HCT116 (cell line): ENCODE measurements at regions not wholly inside any gene's neighbourhood (a gene's known extent, or its start where the extent isn't known, plus 50 kb on each side); places are given as distances from the start of the nearest gene placed in this dataset.

Experiments used
- ATAC-seq: fragments of 200-7000 bp; cut with Tn5 transposase; 2 replicates; pipeline ENCODE4 v1.9.1; 2020; ENCODE audit warnings: mild to moderate bottlenecking, moderate library complexity
- BruUV-seq: library from RNA; stranded (reverse); fragments of 400-500 nt; replicated peaks from 2 replicates; lab custom pipeline; 2021; lab: Mats Ljungman, UMichigan
- CTCF ChIA-PET: fragments of 300-600 bp; sonication (Branson Sonifier 250); formaldehyde crosslinking; loops from one replicate; lab custom pipeline; 2021; ENCODE audit warnings: antibody characterized with exemption; lab: Charles Lee
- POLR2A ChIA-PET: fragments of 300-600, 350-600 bp; sonication (Branson Sonifier 250); formaldehyde crosslinking; loops from one replicate; lab custom pipeline; 2021; ENCODE audit warnings: antibody characterized with exemption; lab: Charles Lee
- RAD21 ChIA-PET, 2 experiments: fragments of 300-600 bp; sonication (Branson Sonifier 250); formaldehyde crosslinking; loops; one replicate each; lab custom pipeline; 2023; ENCODE audit warnings: low total read pairs in 2 of 2; ENCODE audit not compliant: uncharacterized antibody in 2 of 2, unreplicated experiment in 2 of 2, low non-redundant PET in 1 of 2; lab: Charles Lee
- DNase-seq: peaks from one replicate; pipeline ENCODE4 v3.0.0-alpha.2; 2010; ENCODE audit warnings: low read depth, low spot score
- H2AFZ ChIP-seq: fragments of 200-600 bp; shearing (Covaris generic), sonication (generic); 2 replicates; pipeline ENCODE4 v1.6.1; 2017; ENCODE audit warnings: low read depth, mixed run types, mixed read lengths, antibody characterized with exemption, low read length; ENCODE audit not compliant: poor library complexity, severe bottlenecking
- H3K27ac ChIP-seq: 2 replicates; pipeline ENCODE4 v1.5.1; 2012; ENCODE audit warnings: low read depth, low read length
- H3K27me3 ChIP-seq: fragments of 200-600 bp; sonication (generic); 2 replicates; pipeline ENCODE4 v1.6.1; 2016; ENCODE audit warnings: mixed run types, low read length, mixed read lengths; ENCODE audit not compliant: insufficient read depth
- H3K36me3 ChIP-seq, 2 experiments: fragments of 200-500 bp in 1 of 2; fragments of 200-600 bp in 1 of 2; sonication (Bioruptor generic) in 1 of 2; sonication (generic) in 1 of 2; 2 replicates each; pipeline versions ENCODE4 v1.5.1 to v1.6.1; 2014 to 2016; ENCODE audit warnings: low read length in 2 of 2, inconsistent platforms in 1 of 2, mixed read lengths in 1 of 2, mixed run types in 1 of 2; ENCODE audit not compliant: insufficient read depth in 2 of 2, control insufficient read depth in 1 of 2
- H3K4me1 ChIP-seq, 2 experiments: fragments of 200-600 bp in 1 of 2; sonication (generic) in 1 of 2; 2 replicates each; pipeline versions ENCODE4 v1.5.1 to v1.6.1; 2012 to 2017; ENCODE audit warnings: low read length in 2 of 2, inconsistent platforms in 1 of 2, mild to moderate bottlenecking in 1 of 2, mixed read lengths in 1 of 2, mixed run types in 1 of 2, moderate library complexity in 1 of 2; ENCODE audit not compliant: insufficient read depth in 2 of 2, control insufficient read depth in 1 of 2
- H3K4me2 ChIP-seq: fragments of 200-600 bp; sonication (generic); 2 replicates; pipeline ENCODE4 v1.6.1; 2017; ENCODE audit warnings: mixed run types, low read length, mixed read lengths
- H3K4me3 ChIP-seq, 2 experiments: fragments of 200-600 bp in 1 of 2; sonication (generic) in 1 of 2; replicated peaks in 1 of 2; 2 replicates each; pipeline ENCODE4 v1.5.1; 2011 to 2016; ENCODE audit warnings: low read length in 2 of 2, control low read depth in 1 of 2, low read depth in 1 of 2, mild to moderate bottlenecking in 1 of 2, mixed read lengths in 1 of 2, mixed run types in 1 of 2
- H3K79me2 ChIP-seq: fragments of 200-600 bp; sonication (generic); 2 replicates; pipeline ENCODE4 v1.6.1; 2017; ENCODE audit warnings: mild to moderate bottlenecking, mixed run types, low read length, moderate library complexity, mixed read lengths; ENCODE audit not compliant: insufficient read depth
- H3K9ac ChIP-seq: fragments of 200-600 bp; sonication (generic); 2 replicates; pipeline ENCODE4 v1.6.1; 2016; ENCODE audit warnings: low read length, mixed read lengths
- H3K9me2 ChIP-seq: fragments of 200-600 bp; sonication (generic), shearing (Covaris generic); 2 replicates; pipeline ENCODE4 v1.6.1; 2017; ENCODE audit warnings: mixed run types, mild to moderate bottlenecking, moderate library complexity; ENCODE audit not compliant: insufficient read depth
- H3K9me3 ChIP-seq, 2 experiments: fragments of 200-500 bp in 1 of 2; fragments of 200-600 bp in 1 of 2; sonication (Bioruptor generic) in 1 of 2; sonication (generic) in 1 of 2; 2 replicates each; pipeline ENCODE4 v1.6.1; 2014 to 2017; ENCODE audit warnings: low read length in 2 of 2, mixed read lengths in 2 of 2, inconsistent platforms in 1 of 2, low read depth in 1 of 2, mild to moderate bottlenecking in 1 of 2, mixed run types in 1 of 2, moderate library complexity in 1 of 2; ENCODE audit not compliant: control insufficient read depth in 1 of 2, insufficient read depth in 1 of 2
- H4K20me1 ChIP-seq: fragments of 200-600 bp; sonication (generic), shearing (Covaris generic); 2 replicates; pipeline ENCODE4 v1.6.1; 2017; ENCODE audit warnings: mixed run types, mild to moderate bottlenecking, moderate library complexity; ENCODE audit not compliant: insufficient read depth
- EGR1 ChIP-seq: IDR thresholded peaks from 2 replicates; pipeline ENCODE4 v1.6.1; 2012; ENCODE audit warnings: low read depth
- ELF1 ChIP-seq: IDR thresholded peaks from 2 replicates; pipeline ENCODE4 v1.6.1; 2012; ENCODE audit warnings: low read depth, borderline replicate concordance
- JUND ChIP-seq: IDR thresholded peaks from 2 replicates; pipeline ENCODE4 v1.6.1; 2012
- TCF7L2 ChIP-seq: IDR thresholded peaks from 2 replicates; pipeline ENCODE4 v1.7.0; 2011; ENCODE audit warnings: borderline replicate concordance, inconsistent platforms; ENCODE audit not compliant: insufficient read depth, insufficient read length; ENCODE audit errors: extremely low read depth
- ZNF274 ChIP-seq: fragments of 200-500 bp; sonication (Bioruptor generic); IDR thresholded peaks from 2 replicates; pipeline ENCODE4 v1.6.1; 2014; ENCODE audit warnings: mild to moderate bottlenecking, low read depth, low read length, inconsistent platforms
- intact Hi-C: fragments of 100-400 bp; cut with micrococcal nuclease; formaldehyde crosslinking; loops from 2 replicates; pipeline ENCODE4 v1.10.0; 2022
- TF ChIP-seq, protein P1 (sequence below): IDR thresholded peaks from 2 replicates; pipeline ENCODE4 v1.6.1; 2012

DNA sequence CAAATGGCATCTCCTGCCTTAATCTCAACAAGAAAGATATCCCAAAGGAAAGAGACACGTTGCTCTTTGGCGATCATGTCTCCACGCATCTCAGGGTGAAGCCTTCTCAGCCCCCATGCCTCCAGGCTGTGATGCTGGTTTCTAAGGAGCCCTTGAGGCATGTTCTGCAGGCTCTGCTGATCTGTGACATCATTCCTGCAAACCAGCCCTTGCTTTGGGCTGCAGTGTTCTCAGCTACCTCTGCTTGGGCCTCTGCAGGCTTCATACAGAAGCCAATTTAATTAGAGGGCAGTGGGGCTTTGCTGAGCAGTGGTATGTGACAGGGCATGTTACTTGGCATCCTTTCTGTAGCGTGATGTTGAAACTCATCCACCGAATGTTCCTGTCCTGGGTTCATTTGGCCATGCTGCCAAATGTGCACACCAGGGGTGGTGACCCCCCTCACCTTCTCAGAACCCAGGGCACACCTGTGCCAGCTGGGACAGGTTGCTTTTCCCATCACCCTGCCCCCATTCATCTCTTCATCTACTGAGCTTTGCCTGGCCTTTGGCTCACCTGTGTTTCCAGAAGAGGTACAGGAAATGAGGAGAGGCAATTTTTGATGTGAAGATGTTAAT, 230.9 kb downstream of the TEX29 start:
- no peak overlapping the region for H3K27ac ChIP-seq
- H3K4me2 ChIP-seq, result no peak overlapping the region
- H3K4me1 ChIP-seq, result no peaks in the 10 kb centered on the region
- TF ChIP-seq EGR1, result no peak
- no peak for TF ChIP-seq JUND
- TF ChIP-seq ZNF274, result no peak
- TF ChIP-seq, all 23 proteins: peak for 0
- ATAC-seq (no peak), DNase-seq (no peak)
- Histone ChIP-seq H3K4me3 (no peak overlapping the region), H3K36me3 (no peaks in the 10 kb centered on the region), H3K9ac (no peak overlapping the region), H3K27me3 (peaks cover 11% of the 10 kb centered on the region; the same call in 1 of the 2 replicates), H4K20me1 (no peaks in the 10 kb centered on the region), H3K79me2 (no peaks in the 10 kb centered on the region), H2AFZ (no peak overlapping the region), H3K9me3 (no peaks in the 10 kb centered on the region), H3K9me2 (no peaks in the 10 kb centered on the region)
- CTCF ChIA-PET, result interaction anchor here (0.6 kb wide), 1 partner anchor 46 kb away, joined by 3 read pairs; no protein-coding TSS in a partner anchor
- BruUV-seq, result no TSS peak
- intact Hi-C loops, result no loop called here
- POLR2A ChIA-PET, result no interaction called here
- RAD21 ChIA-PET, result no interaction called here

DNA sequence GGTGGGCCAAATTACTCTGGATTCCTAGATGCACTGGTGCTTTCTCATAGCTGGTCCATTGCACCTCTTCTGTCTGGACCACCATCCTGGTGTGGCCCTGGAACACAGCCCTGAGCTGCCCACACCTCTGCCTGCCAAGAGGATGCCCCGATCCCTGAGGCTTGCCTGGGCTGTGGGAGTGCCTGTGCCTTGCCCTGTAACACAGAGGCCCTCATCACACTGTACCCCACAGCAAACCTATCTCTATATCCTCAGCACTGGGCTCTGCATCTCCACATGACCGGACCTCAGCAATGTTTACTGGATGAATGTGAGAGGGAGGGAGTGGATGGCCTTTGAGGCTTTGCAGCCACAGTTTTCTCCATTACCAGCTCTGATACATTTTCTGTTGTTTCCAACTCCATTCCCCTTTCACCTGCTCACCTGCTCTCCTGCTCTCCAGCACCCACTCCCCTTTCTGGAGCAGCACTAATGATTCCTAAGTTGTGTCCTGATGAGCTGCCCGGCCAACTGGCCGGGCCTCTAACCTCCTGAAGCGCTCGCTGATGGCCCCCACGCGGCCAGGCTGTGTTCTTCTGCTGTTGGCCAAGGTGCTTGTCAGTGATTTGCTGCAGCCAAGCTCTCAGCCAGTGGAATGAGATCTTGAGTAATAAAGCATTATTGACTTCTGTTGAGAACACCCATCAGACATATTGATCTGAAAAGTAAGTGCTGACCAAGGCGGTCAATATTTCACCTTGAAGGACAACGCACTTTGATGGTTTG, 232.6 kb downstream of the TEX29 start:
- CTCF ChIA-PET, result no interaction called here
- DNase-seq, result no peak
- no peak overlapping the region for H3K9ac ChIP-seq
- no peak overlapping the region for H3K27ac ChIP-seq
- H3K27me3 ChIP-seq, result peaks cover 15% of the 10 kb centered on the region; the same call in 1 of the 2 replicates
- no peak for TF ChIP-seq ELF1
- TF ChIP-seq, protein P1, sequence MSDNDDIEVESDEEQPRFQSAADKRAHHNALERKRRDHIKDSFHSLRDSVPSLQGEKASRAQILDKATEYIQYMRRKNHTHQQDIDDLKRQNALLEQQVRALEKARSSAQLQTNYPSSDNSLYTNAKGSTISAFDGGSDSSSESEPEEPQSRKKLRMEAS, result no peak
- no peak for TF ChIP-seq TCF7L2
- TF ChIP-seq, all 23 proteins: peak for 0
- no peak overlapping the region for H2AFZ ChIP-seq
- POLR2A ChIA-PET, result no interaction called here
- no peaks in the 10 kb centered on the region for H3K9me2 ChIP-seq
- no peak overlapping the region for H3K4me3 ChIP-seq
- BruUV-seq, result no TSS peak
- no peaks in the 10 kb centered on the region for H3K4me1 ChIP-seq
- H4K20me1 ChIP-seq, result no peaks in the 10 kb centered on the region
- no peak for ATAC-seq
- H3K36me3 ChIP-seq, result no peaks in the 10 kb centered on the region
- no peak overlapping the region for H3K4me2 ChIP-seq
- RAD21 ChIA-PET, result no interaction called here
- intact Hi-C loops, result no loop called here
- H3K79me2 ChIP-seq, result no peaks in the 10 kb centered on the region
- no peaks in the 10 kb centered on the region for H3K9me3 ChIP-seq
